K562 (cell line): ENCODE measurements at regions not wholly inside any gene's neighbourhood (a gene's known extent, or its start where the extent isn't known, plus 50 kb on each side); places are given as distances from the start of the nearest gene placed in this dataset.

Experiments
- ATAC-seq: fragments of 200-7000 bp; cut with Tn5 transposase; 3 replicates; pipeline ENCODE4 v1.9.1; 2020; ENCODE audit warnings: moderate library complexity
- BruUV-seq: library from RNA; stranded (reverse); fragments of 400-500 nt; replicated peaks from 2 replicates; lab custom pipeline; 2021; lab: Mats Ljungman, UMichigan
- CTCF ChIA-PET: fragments of 300-600 bp; formaldehyde crosslinking; extraction: SDS; loops from one replicate; lab custom pipeline; 2021; ENCODE audit warnings: low intra/inter-chr PET ratio; lab: Yijun Ruan, JAX
- POLR2A ChIA-PET: fragments of 300-600, 350-650 bp; sonication (Branson Sonifier 250); formaldehyde crosslinking; extraction: SDS; loops from one replicate; lab custom pipeline; 2021; ENCODE audit warnings: antibody characterized with exemption, inconsistent platforms; lab: Yijun Ruan, JAX
- DNase-seq, 4 experiments: peaks; one replicate each; pipeline versions ENCODE4 v3.0.0 to v3.0.0-alpha.2; 2011 to 2018; ENCODE audit warnings: low spot score in 3 of 4, mixed read lengths in 3 of 4; ENCODE audit errors: extremely low read depth in 1 of 4
- FAIRE-seq: peaks from 2 replicates; lab custom pipeline; 2011; peaks lifted over from hg19 to GRCh38; lab: Jason Lieb, UNC
- H2AFZ ChIP-seq: 2 replicates; pipeline ENCODE4 v1.6.0; 2011; ENCODE audit warnings: low read depth, low read length, control low read depth, inconsistent platforms
- H3K27ac ChIP-seq: fragments of 200-600 bp; 3 replicates; pipeline ENCODE4 v1.8.0; 2011; ENCODE audit warnings: low read depth, mild to moderate bottlenecking, control low read depth, inconsistent platforms, low read length, moderate library complexity, mixed read lengths; ENCODE audit errors: extremely low read depth
- H3K27me3 ChIP-seq, 2 experiments: fragments of 300-600 bp in 1 of 2; 2 replicates in 1 of 2; 3 replicates in 1 of 2; pipeline versions ENCODE4 v1.6.0 to v1.8.0; 2011; ENCODE audit warnings: inconsistent platforms in 2 of 2, low read length in 2 of 2, mild to moderate bottlenecking in 1 of 2, mixed read lengths in 1 of 2, moderate library complexity in 1 of 2; ENCODE audit not compliant: control insufficient read depth in 2 of 2, insufficient read depth in 2 of 2
- H3K36me3 ChIP-seq: fragments of 300-600 bp; 3 replicates; pipeline ENCODE4 v1.8.0; 2011; ENCODE audit warnings: mild to moderate bottlenecking, low read length, inconsistent platforms; ENCODE audit not compliant: control insufficient read depth, insufficient read depth
- H3K4me1 ChIP-seq, 2 experiments: fragments of 200-600 bp in 1 of 2; replicated peaks in 1 of 2; 2 replicates in 1 of 2; 3 replicates in 1 of 2; pipeline versions ENCODE4 v1.5.1 to v1.8.0; 2011; ENCODE audit warnings: inconsistent platforms in 2 of 2, low read length in 2 of 2, mild to moderate bottlenecking in 1 of 2, mixed read lengths in 1 of 2, moderate library complexity in 1 of 2; ENCODE audit not compliant: control insufficient read depth in 2 of 2, insufficient read depth in 2 of 2
- H3K4me2 ChIP-seq: 2 replicates; pipeline ENCODE4 v1.6.1; 2011; ENCODE audit warnings: low read length, control low read depth, inconsistent platforms, mixed read lengths; ENCODE audit not compliant: insufficient read depth
- H3K4me3 ChIP-seq: fragments of 200-600 bp; sonication (generic), shearing (Covaris generic); 2 replicates; pipeline ENCODE4 v1.5.1; 2016; ENCODE audit warnings: control low read depth, inconsistent platforms
- H3K79me2 ChIP-seq: fragments of 200-600 bp; 3 replicates; pipeline ENCODE4 v1.8.0; 2011; ENCODE audit warnings: low read length, inconsistent platforms; ENCODE audit not compliant: control insufficient read depth, insufficient read depth
- H3K9ac ChIP-seq, 2 experiments: 2 replicates each; pipeline versions ENCODE4 v1.6.0 to v1.6.1; 2011; ENCODE audit warnings: low read depth in 2 of 2, low read length in 2 of 2, control low read depth in 1 of 2, inconsistent platforms in 1 of 2, mild to moderate bottlenecking in 1 of 2, mixed read lengths in 1 of 2; ENCODE audit not compliant: insufficient read depth in 1 of 2
- H3K9me1 ChIP-seq: one replicate; pipeline ENCODE4 v1.6.0; 2011; ENCODE audit warnings: inconsistent platforms, mild to moderate bottlenecking, low read length, moderate library complexity; ENCODE audit not compliant: control insufficient read depth, insufficient read depth
- H3K9me3 ChIP-seq: replicated peaks from 2 replicates; pipeline ENCODE4 v1.5.1; 2011; ENCODE audit warnings: low read depth, low read length, inconsistent platforms; ENCODE audit not compliant: control insufficient read depth, insufficient read depth
- H4K20me1 ChIP-seq: replicated peaks from 2 replicates; pipeline ENCODE4 v1.6.1; 2011; ENCODE audit warnings: low read length, inconsistent platforms, mixed read lengths; ENCODE audit not compliant: control insufficient read depth, insufficient read depth
- AFF4 ChIP-seq: sonication (generic); formaldehyde crosslinking; IDR thresholded peaks from 2 replicates; pipeline ENCODE4 v1.8.0; 2023; ENCODE audit warnings: mild to moderate bottlenecking, missing genetic modification reagents
- CTCFL ChIP-seq: IDR thresholded peaks from 2 replicates; pipeline ENCODE4 v1.6.1; 2011; ENCODE audit warnings: borderline replicate concordance, low read depth, mild to moderate bottlenecking, moderate library complexity, low read length; ENCODE audit not compliant: insufficient read depth, poor library complexity, severe bottlenecking
- MTA3 ChIP-seq: fragments of 450-650 bp; formaldehyde crosslinking; IDR thresholded peaks from 2 replicates; pipeline ENCODE4 v1.6.1; 2017; ENCODE audit warnings: mild to moderate bottlenecking, borderline replicate concordance
- PHB ChIP-seq: fragments of 250-450 bp; sonication (Bioruptor Pico); IDR thresholded peaks from 2 replicates; pipeline ENCODE4 v1.5.0; 2021
- SAP30 ChIP-seq: fragments of 200-600 bp; sonication (generic); IDR thresholded peaks from 2 replicates; pipeline ENCODE4 v1.6.1; 2012; ENCODE audit warnings: borderline replicate concordance, low read depth, mild to moderate bottlenecking, moderate library complexity, low read length, control low read depth, inconsistent platforms; ENCODE audit not compliant: insufficient read depth, poor library complexity, severe bottlenecking
- WGBS: fragments of 100-300 bp; shearing (Covaris generic); methylation state at CpG from one replicate; pipeline ENCODE4 v1.1.6; 2016; ENCODE audit warnings: low coverage, mixed read lengths; ENCODE audit not compliant: insufficient coverage; ENCODE audit errors: missing lambda C conversion rate; 5-methylcytosine and 5-hydroxymethylcytosine counted together
- in situ Hi-C: fragments of 300-500 bp; cut with MboI; formaldehyde crosslinking; loops from 4 replicates; pipeline ENCODE4 v1.15.0; 2018; ENCODE audit warnings: inconsistent platforms, mixed read lengths
- intact Hi-C: fragments of 100-400 bp; cut with micrococcal nuclease; formaldehyde crosslinking; loops from 2 replicates; pipeline ENCODE4 v1.14.2; 2022
- TF ChIP-seq, protein P1 (sequence below): fragments of 250-450 bp; sonication (Bioruptor Pico); IDR thresholded peaks from 2 replicates; pipeline ENCODE4 v1.5.0; 2021; ENCODE audit warnings: mild to moderate bottlenecking, borderline replicate concordance

GRCh38 chr13:72194523-72194922 lies 327.5 kb upstream of the DACH1 start:
- BruUV-seq: no TSS peak
- CTCF ChIA-PET: no interaction called here
- no peak for FAIRE-seq

GRCh38 chr13:72186730-72187422 lies 319.9 kb upstream of the DACH1 start:
- H3K4me3 ChIP-seq: no peak overlapping the region
- H3K27me3 ChIP-seq: no peaks in the 10 kb centered on the region
- no peaks in the 10 kb centered on the region for H3K4me1 ChIP-seq
- intact Hi-C loops (no loop called here), in situ Hi-C loops (no loop called here)
- H2AFZ ChIP-seq: no peak overlapping the region
- no peak overlapping the region for H3K27ac ChIP-seq
- no peaks in the 10 kb centered on the region for H3K9me3 ChIP-seq
- no peaks in the 10 kb centered on the region for H3K9me1 ChIP-seq
- DNase-seq: no peak
- H3K4me2 ChIP-seq: no peak overlapping the region
- CTCF ChIA-PET: no interaction called here
- FAIRE-seq: no peak
- no TSS peak for BruUV-seq
- no peak overlapping the region for H3K9ac ChIP-seq
- POLR2A ChIA-PET: no interaction called here
- 0% methylated on average over 5 of the region's 7 CpGs for WGBS
- H3K79me2 ChIP-seq: no peaks in the 10 kb centered on the region
- no peaks in the 10 kb centered on the region for H4K20me1 ChIP-seq
- H3K36me3 ChIP-seq: no peaks in the 10 kb centered on the region
- no peak for ATAC-seq
- TF ChIP-seq PHB (CRISPR knock-in tag) (no peak), CTCFL (no peak), MTA3 (no peak), AFF4 (CRISPR knock-in tag) (no peak)
- TF ChIP-seq, protein P1, sequence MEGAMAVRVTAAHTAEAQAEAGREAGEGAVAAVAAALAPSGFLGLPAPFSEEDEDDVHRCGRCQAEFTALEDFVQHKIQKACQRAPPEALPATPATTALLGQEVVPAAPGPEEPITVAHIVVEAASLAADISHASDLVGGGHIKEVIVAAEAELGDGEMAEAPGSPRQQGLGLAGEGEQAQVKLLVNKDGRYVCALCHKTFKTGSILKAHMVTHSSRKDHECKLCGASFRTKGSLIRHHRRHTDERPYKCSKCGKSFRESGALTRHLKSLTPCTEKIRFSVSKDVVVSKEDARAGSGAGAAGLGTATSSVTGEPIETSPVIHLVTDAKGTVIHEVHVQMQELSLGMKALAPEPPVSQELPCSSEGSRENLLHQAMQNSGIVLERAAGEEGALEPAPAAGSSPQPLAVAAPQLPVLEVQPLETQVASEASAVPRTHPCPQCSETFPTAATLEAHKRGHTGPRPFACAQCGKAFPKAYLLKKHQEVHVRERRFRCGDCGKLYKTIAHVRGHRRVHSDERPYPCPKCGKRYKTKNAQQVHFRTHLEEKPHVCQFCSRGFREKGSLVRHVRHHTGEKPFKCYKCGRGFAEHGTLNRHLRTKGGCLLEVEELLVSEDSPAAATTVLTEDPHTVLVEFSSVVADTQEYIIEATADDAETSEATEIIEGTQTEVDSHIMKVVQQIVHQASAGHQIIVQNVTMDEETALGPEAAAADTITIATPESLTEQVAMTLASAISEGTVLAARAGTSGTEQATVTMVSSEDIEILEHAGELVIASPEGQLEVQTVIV: no peak

More at GRCh38 chr13:72194523-72194922, 327.5 kb upstream of the DACH1 start:
- intact Hi-C loops (no loop called here), in situ Hi-C loops (no loop called here)
- Histone ChIP-seq H3K27ac (no peak overlapping the region), H3K4me1 (no peaks in the 10 kb centered on the region), H3K9me3 (no peaks in the 10 kb centered on the region), H4K20me1 (no peaks in the 10 kb centered on the region), H3K9ac (no peak overlapping the region), H3K36me3 (no peaks in the 10 kb centered on the region), H3K27me3 (no peaks in the 10 kb centered on the region), H3K4me2 (no peak overlapping the region), H2AFZ (no peak overlapping the region), H3K9me1 (no peaks in the 10 kb centered on the region), H3K4me3 (no peak overlapping the region), H3K79me2 (no peaks in the 10 kb centered on the region)
- WGBS: 0% methylated on average over 6 of the region's 6 CpGs
- POLR2A ChIA-PET: no interaction called here
- no peak for DNase-seq
- no peak for ATAC-seq
- TF ChIP-seq SAP30: no peak
